ENCODE measurements at regions not wholly inside any gene's neighbourhood (a gene's known extent, or its start where the extent isn't known, plus 50 kb on each side); places are given as distances from the start of the nearest gene placed in this dataset.

DNA sequence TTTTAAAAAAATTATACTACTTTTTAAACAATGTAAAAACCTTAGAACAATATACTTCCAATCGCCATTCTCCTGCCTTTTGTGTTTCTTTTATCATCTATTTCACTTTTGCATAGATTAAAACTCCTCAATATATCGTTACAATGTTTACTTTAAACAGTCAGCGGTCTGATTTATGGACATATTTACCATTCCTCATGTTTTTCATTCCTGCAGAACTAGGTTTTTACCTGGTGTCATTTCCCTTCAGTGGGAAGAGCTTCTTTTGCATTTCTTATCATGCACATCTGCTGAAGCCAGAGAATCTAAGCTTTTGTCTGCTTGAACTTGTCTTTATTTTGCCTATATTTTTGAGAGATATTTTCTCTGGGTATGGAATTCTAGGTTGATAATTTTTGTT is 277.4 kb upstream of the PLXNA2 start:
- DNase-seq = no peak

DNA sequence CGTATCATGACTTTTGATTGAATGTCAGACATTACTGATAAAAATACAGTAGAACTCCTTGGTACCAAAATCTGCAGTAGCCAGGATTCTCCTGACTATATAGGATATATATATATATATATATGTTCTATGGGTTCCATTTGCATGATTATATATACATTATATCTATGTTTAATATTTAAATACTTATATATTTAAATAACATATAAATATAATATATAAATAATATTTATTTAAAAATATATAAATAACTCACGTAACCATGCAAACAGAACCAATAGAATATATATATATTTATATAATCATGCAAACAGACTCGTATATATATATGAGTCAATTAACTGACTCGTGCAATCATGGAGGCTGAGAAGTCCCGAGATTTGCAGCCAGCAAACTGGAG is 278.8 kb upstream of the PLXNA2 start:
- DNase-seq = no peak

GRCh38 chr1:208524376-208524775 is 280.2 kb upstream of the PLXNA2 start:
- no peak for DNase-seq

DNA sequence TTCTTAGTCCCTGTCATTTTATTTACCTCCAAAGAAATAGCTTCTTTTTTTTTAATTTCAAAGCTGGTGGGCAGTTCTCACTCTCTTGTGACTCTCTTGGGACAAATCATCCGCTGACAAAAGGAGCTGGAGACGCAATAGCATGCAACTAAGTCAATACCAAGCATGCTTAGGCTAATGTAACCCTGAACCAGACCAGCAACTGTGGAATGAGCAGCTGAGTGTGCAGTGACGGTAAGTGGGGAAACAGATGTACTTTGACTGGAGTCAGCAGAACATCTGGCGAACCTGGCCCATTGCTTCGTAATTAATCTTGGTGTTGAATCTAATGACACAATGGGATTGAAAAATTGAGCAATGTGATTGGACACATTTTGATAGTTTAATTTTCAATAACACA is 280.7 kb upstream of the PLXNA2 start:
- DNase-seq = no peak

GRCh38 chr1:208525417-208525816 is 281.2 kb upstream of the PLXNA2 start:
- no peak for DNase-seq

GRCh38 chr1:208526613-208527125 is 282.5 kb upstream of the PLXNA2 start:
- no peak for DNase-seq

GRCh38 chr1:208527156-208527555 is 283.0 kb upstream of the PLXNA2 start:
- DNase-seq = no peak

DNA sequence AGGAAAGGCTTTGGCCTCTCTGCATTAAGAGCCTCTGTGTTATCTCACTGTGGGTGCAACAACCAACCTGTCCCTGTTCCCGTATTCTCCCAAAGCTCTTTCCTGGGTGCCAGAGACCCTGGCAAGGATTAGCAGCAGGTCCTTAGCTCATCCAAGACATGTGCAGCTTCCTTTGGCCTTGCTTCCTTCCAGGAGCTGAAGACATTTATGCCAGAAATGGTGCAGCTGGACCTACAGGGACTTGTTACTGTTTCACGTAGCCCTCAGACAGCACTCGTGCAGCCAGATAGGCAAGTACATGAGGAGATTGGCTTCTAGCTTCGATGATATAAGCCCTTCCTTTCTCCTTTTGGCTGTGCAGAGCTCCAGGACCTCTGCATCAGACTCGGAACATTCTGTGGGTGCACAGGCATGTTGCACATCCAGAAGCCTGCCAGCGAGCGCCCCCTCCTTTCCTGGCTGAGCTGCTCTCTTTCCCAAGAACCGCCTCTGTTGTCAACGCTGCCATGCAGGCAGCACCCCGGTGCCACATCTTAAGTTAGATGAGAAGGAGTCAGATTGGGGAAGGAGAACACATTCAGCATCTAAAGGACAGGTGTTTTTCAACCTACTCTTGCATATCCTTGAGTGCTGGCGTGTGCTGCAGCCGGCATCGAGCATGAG is 284.5 kb upstream of the PLXNA2 start:
- DNase-seq = no peak

DNA sequence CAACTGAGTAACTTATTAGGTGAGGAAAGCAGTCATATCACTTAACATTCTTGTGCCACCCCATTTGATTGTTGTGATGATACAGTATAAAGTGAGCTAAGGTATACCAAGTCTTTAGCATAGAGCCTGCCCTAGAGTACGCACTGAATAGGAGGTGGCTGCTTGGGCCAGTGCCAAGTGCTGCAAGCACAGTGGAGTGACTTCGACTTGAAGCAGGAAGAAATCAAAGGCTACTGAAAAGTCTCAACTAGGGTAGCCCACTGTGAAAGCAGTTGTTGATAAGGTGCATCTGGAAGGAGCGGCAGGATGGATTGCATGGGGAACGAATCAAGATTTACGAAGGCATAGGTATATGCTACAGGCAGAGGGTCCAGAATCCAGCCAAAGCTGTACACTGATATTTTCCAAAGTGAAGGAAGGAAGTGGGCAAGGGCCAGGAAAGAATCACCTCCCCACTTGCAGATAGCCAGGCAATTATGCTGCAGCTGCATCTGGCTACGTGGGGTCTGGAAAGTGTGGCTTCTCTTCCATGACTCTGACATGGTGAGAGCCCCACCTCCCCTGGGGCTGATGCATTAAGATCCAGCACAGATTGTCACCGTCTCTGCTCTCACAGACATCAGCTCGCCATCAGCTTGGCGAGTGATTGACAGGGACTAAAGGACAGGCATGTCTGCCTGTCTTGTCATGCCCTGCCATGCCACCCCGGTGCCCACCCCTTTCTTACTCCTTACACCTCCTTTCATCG is 287.0 kb upstream of the PLXNA2 start:
- DNase-seq = no peak

DNA sequence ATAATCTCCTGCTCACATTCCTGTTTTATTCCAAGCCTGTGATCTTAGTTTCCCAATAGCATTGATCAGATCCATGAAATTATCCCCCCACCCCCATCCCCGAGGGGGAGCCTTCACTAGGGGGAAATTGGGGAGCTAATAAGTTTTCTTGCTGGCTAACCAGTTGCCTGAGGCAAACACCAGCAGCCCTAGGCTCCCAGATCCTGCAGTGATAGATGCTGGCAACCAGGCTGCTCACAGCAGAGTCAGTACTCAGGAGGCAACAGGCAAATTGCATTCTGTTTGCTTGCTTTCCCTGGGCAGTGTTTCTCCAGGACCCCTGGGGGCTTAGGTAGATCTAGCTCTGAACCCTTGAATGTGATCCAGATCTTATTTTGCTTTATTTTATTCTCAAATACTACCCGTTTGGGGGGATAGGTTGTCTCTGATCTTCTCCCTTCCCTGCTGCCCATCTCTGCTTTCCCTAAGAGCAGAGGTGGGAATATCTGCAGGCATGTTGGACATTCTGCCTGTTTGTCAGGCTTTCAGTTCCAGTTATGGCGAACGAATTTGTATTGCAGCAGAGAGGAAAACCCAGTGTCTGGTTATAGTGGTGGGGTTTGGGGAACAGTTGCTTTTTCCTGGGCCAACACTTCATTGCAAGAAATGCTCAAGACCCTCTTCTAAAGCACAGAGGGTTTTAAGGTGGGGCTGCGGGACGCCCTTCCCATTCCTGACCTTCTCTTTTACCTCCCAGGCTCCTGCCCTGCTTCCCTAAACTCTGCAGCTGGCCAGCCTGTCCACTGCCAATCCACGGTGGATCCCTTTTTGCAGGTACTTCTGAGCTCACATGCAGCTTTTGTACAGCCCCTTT is 289.8 kb upstream of the PLXNA2 start:
- DNase-seq = no peak

- no peak for DNase-seq
Measured at GRCh38 chr1:208534599-208534897, 290.4 kb upstream of the PLXNA2 start.

GRCh38 chr1:208534979-208535378 is 290.8 kb upstream of the PLXNA2 start:
- no peak for DNase-seq

DNA sequence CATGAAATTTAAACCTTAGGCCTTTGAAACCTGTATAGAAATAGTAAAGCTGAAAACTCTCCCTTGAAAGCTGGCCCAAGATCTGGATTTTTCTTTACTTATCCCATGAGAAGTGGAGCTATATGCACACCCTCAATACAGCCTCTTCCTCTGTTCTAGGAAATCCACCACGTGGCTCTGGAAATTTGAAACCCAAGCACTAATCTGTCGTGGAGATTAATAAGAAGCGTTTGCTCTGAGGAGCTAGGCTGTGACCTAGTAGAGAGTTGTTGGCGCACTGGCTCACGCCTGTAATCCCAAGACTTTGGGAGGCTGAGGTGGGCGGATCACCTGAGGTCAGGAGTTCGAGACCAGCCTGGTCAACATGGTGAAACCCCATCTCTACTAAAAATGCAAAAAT is 291.3 kb upstream of the PLXNA2 start:
- DNase-seq = no peak

GRCh38 chr1:208536212-208536611 is 292.0 kb upstream of the PLXNA2 start:
- DNase-seq = no peak

DNA sequence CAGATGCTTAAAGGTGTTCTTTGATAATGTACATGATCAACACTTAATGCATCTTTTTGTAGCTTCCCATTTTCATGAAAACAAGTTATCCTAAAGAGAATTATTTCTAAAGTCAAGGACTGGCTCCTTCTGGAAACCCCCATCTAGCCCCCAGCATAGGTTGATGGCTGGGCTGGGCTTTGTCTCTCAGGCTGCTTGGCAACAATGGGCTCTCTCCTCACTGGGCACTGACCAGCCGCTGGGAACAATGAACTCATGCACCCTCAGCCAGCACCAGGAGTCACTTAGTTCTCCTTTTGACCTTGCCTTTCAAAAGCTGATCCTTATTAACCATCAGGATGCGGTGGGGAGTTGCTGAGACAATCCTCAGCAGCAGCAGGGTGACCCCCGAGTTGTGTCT is 293.0 kb upstream of the PLXNA2 start:
- DNase-seq = no peak

- DNase-seq = no peak
Measured at GRCh38 chr1:208538078-208538477, 293.9 kb upstream of the PLXNA2 start.

DNA sequence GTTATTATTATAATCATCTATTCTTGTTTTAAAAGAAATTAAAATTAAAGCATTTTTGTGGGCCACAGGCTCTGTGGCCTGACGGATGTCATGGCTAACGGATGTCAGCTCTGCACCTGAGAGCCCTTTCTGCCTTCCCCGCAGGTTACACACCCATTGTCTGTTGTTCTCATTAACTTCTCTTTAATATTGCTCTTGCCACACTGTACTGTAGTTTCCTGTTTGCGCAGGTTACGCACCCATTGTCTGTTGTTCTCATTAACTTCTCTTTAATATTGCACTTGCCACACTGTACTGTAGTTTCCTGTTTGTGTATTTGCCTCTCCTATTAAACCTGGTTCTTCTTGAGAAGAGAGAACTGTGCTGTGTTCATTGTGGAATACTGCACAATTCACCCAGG is 294.4 kb upstream of the PLXNA2 start:
- no peak for DNase-seq

DNA sequence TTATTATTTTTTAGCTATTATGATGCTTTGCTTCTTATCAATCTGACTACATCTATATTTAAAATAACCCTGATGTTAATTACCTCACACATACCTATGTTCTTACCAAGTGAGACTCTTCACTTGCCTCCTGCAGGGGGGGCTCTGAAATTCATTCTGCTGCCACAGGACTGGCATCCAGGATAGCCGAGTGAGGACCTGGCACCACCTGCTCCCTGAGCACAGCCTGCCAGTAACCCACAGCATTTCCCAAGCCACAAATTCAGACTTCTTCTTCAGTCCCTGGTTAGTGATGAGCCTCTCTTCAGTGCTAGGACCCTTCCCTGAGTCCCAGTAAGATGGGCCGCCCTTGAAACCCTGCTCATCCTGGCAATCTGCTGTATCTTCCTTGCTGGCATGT is 296.5 kb upstream of the PLXNA2 start:
- no peak for DNase-seq

GRCh38 chr1:208541225-208541855 is 297.2 kb upstream of the PLXNA2 start:
- DNase-seq = no peak

GRCh38 chr1:208542309-208542708 is 298.1 kb upstream of the PLXNA2 start:
- no peak for DNase-seq

GRCh38 chr1:208544053-208544452 is 299.9 kb upstream of the PLXNA2 start:
- no peak for DNase-seq

DNA sequence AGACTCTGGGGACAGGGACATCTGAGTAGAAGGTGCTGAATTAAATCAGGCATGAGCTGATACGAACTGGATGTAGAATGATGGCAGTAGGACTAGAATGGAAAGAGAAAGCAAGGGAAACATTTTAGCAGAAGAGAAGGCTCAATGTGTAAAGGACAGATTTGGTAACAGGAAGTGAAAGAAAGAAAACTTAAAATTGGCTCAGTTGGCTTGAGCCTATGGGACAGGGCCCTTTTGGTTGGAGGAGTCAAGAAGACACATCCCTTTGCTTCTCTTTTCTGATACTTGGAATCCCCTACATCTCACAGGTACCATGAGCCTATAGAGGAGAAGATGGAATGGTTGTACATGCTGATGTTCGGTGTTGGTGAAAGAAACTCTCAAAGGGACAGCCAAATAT is 300.6 kb upstream of the PLXNA2 start:
- no peak for DNase-seq

DNA sequence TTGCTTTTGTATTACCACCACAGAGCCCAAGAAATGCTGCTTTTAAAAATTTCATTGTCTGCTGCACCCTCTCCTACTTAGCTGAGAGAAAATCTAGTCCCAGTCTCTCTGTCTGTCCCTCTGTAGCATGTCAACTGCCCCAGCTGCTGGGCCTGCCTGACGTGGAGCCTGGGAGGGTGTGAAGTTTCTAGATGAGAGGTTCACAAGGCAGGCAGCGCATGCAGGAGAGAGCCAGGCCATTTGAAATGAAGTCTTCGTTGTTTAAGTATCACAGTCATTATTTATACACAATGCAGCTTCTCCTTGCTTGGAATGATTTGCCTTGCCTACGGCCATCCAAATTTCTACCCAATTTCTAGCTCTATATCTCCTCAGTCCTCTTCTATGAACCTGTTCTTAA is 306.8 kb upstream of the PLXNA2 start:
- no peak for DNase-seq

Data from T1000 (cell line).